Coronary artery (tissue), 2 donors: ENCODE measurements at regions not wholly inside any gene's neighbourhood (a gene's known extent, or its start where the extent isn't known, plus 50 kb on each side); places are given as distances from the start of the nearest gene placed in this dataset.
A peak's percentile ranks its signal among the peaks of the same experiment; 100 is the strongest.

Source experiments
- DNase-seq: peaks from one replicate; pipeline ENCODE4 v3.0.0-alpha.2; 2017; ENCODE audit warnings: low spot score
- H3K27ac ChIP-seq, 2 donors: fragments of 200-600 bp; sonication (generic); one replicate each; pipeline ENCODE4 v1.5.1; 2016 to 2019
- H3K4me3 ChIP-seq: fragments of 200-600 bp; sonication (generic); 2 replicates; pipeline ENCODE4 v1.5.1; 2016; ENCODE audit warnings: mild to moderate bottlenecking, moderate library complexity
- TF ChIP-seq, protein P1 (sequence below): fragments of 200-600 bp; sonication (generic); IDR thresholded peaks from one replicate; pipeline ENCODE4 v1.5.1; 2019; ENCODE audit warnings: antibody characterized with exemption

DNA sequence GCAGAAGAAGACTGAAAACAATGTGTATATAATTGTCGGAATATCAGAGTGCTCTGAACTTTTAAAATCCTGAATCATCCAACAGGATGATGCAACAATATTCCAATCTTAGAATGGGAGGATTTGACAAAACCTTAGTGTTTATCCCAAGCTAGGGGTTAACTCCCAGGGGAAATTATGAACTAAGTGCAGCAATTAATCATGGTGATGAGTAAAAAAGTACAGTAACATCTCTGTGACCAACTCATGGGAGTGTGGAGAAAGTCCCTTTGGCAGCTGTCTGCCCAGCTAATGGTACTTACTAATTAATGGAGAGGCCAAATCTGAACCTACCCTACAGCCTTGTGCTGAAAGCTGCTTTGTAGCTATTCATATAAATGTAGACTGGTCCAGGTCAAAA, 257.6 kb upstream of the DDX53 start:
- TF ChIP-seq, protein P1, sequence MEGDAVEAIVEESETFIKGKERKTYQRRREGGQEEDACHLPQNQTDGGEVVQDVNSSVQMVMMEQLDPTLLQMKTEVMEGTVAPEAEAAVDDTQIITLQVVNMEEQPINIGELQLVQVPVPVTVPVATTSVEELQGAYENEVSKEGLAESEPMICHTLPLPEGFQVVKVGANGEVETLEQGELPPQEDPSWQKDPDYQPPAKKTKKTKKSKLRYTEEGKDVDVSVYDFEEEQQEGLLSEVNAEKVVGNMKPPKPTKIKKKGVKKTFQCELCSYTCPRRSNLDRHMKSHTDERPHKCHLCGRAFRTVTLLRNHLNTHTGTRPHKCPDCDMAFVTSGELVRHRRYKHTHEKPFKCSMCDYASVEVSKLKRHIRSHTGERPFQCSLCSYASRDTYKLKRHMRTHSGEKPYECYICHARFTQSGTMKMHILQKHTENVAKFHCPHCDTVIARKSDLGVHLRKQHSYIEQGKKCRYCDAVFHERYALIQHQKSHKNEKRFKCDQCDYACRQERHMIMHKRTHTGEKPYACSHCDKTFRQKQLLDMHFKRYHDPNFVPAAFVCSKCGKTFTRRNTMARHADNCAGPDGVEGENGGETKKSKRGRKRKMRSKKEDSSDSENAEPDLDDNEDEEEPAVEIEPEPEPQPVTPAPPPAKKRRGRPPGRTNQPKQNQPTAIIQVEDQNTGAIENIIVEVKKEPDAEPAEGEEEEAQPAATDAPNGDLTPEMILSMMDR: no peak
- DNase-seq: no peak

DNA sequence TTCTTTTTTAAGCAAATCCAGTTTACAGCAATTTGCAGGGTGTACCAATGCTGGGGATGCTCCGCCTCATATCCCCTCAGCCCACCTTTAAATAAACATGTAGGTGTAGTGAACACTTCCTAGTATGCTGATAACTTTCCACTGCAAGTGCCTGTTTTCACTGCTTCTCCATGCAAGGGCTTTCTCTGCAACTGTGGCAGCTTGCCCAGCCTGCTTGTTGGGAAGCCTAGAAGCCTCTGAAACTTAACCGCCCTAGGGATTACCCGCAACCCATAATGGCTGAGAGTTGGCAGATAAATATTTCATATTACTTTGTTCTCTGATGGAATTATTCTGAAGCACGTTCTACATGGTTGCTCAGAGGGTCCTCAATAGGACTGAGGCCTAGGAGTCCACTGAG, 253.7 kb upstream of the DDX53 start:
- TF ChIP-seq, protein P1: no peak
- Histone ChIP-seq H3K4me3 (no peak overlapping the region), H3K27ac (no peak overlapping the region)
- DNase-seq: no peak

More for the DNA sequence above, 257.6 kb upstream of the DDX53 start:
- Histone ChIP-seq H3K4me3 (no peak overlapping the region), H3K27ac (no peak overlapping the region)

DNA sequence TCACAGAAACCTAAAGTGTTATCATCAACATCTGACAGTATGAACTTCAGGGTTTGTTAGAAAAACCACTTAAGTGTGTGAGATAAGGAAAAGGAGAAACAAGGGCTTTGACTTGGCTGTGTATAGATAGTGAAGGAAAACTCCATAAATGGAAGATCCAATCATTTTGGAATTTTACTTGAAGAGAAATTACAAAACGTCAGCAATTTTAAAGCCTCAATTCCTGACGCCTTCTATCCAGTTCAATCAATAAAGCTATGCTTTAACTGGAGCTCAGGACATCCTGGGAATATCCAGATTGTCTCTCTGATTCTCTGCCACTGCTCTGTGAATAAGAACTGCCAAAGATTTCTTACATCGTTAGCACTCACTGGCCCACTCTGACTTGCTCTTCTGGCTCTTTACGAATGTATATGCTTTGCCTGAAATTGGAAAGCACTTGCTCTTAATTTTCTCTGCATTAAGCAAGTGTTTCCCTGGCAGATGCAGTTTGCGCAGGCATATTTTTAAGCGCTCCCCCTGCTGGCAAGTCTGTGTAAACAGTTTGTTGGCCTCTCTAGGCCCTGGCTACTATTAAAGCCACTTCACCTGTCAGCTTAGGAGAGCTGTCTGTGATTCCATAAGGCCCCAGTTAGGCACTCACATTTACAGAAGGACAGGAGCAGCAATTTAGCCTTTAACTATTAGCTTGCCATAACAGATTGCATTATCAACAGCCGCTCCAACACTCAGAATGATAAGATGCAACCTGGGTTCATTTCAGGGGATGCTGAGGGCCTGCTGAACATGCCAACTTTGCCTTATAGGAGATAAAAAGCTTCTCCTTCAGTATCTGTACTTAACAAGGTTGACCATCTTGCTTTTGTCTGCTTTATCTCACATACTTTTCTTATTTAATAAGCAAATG, 251.4 kb upstream of the DDX53 start:
- TF ChIP-seq, protein P1: peak; percentile 35
- DNase-seq: no peak
- H3K27ac ChIP-seq: no peak overlapping the region
- H3K4me3 ChIP-seq: no peak overlapping the region

DNA sequence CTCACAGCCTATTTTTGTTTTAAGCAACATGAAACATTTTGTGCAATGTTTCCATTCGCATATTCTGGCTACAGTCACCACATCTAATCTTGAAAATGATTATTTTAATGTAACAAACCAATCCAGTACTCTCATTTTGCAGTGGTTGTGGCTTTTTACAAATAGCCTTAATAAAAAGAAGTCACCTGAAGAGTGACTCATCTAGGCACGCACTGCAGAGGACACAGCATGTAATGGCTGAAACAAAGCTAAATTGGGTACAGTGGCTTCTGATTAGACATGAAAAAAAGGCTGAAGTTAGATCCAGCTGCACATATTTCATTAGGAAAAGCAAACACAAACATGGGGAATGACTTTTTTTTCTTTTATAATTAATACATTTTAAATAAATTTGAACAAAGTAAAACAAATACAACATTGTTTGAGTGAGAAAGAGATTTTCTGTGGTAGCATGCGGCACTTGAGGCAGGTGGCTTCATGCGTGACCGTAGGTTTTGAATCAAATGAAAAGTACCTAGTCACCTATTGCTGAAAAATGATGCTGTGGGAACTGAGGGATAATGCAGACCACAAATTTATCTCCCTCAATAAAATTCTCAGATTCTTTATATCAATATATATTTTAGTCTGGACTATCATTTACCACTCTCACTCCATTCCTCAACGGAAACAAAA, 240.8 kb upstream of the DDX53 start:
- no peak overlapping the region for H3K4me3 ChIP-seq
- DNase-seq: no peak
- no peak overlapping the region for H3K27ac ChIP-seq
- TF ChIP-seq, protein P1: no peak

DNA sequence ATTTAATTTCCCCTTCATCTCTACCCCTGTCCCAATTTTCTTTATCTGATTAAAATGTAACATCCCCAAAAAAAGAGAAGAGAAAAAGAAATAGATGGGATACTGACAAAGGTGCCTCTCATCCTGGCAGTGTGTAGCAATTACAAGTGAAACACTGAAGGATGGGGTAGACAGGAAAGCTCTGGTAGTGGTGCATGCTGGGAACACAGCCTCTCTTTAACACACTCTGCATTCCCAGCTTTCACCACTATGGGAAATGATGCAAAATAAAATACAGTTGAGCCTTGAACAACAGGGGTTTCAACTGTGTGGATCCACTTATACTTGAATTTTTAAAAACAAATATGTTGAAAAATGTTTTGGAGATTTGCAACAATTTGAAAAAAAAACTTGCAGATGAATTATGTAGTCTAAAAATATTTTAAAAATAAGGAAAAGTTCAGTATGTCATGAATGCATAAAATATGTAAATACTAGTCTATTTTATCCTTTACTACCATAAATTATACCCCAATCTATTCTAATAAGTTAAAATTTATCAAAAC, 239.2 kb upstream of the DDX53 start:
- H3K27ac ChIP-seq: no peak overlapping the region
- DNase-seq: no peak
- no peak overlapping the region for H3K4me3 ChIP-seq
- TF ChIP-seq, protein P1: no peak

DNA sequence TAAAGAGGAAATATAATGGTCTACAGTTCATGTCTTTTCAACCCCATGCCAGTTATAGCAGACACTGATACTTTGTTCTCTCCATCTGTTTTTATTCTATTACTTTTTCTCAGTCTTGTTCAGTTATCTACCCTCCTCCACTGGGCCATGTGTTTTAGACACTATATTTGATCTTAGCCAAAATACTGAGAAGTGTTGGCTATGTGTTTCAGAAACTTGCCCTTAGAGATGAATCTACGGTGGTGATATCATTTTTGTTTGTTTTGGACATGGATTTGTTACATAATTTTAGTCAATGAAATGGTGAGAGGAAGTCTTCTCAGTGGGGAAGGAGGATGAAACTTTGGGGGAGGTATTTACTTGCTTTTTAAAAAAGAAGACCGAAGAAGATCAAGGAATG, 211.5 kb upstream of the DDX53 start:
- TF ChIP-seq, protein P1: no peak
- no peak for DNase-seq

More for the DNA sequence above, 211.5 kb upstream of the DDX53 start:
- no peak overlapping the region for H3K4me3 ChIP-seq
- H3K27ac ChIP-seq: no peak overlapping the region
